HG03135 (cell line): ENCODE measurements at regions not wholly inside any gene's neighbourhood (a gene's known extent, or its start where the extent isn't known, plus 50 kb on each side); places are given as distances from the start of the nearest gene placed in this dataset.

Experiments
- ATAC-seq: cut with Tn5 transposase; IDR thresholded peaks from one replicate; pipeline ENCODE4 v1.9.1; 2021; ENCODE audit warnings: mild to moderate bottlenecking, moderate library complexity; ENCODE audit not compliant: unreplicated experiment

- ATAC-seq: no peak
Observed at GRCh38 chr1:240019524-240019923, 72.2 kb upstream of the FMN2 start.

GRCh38 chr1:240020871-240021270 is 70.8 kb upstream of the FMN2 start:
- ATAC-seq: no peak

- ATAC-seq: no peak
Observed at GRCh38 chr1:240021709-240022108, 70.0 kb upstream of the FMN2 start.

- peak; percentile 84 for ATAC-seq
Observed at GRCh38 chr1:240027059-240027462, 64.6 kb upstream of the FMN2 start.

- no peak for ATAC-seq
Observed at GRCh38 chr1:240029418-240029817, 62.3 kb upstream of the FMN2 start.

GRCh38 chr1:240030236-240030635 is 61.4 kb upstream of the FMN2 start:
- ATAC-seq: no peak

- no peak for ATAC-seq
Observed at GRCh38 chr1:240031009-240031408, 60.7 kb upstream of the FMN2 start.

GRCh38 chr1:240031414-240031813 is 60.3 kb upstream of the FMN2 start:
- ATAC-seq: no peak

- ATAC-seq: no peak
Observed at GRCh38 chr1:240033406-240033805, 58.3 kb upstream of the FMN2 start.

GRCh38 chr1:240036526-240036925 is 55.2 kb upstream of the FMN2 start:
- no peak for ATAC-seq
